Colon (tissue), 2 donors: ENCODE measurements at regions not wholly inside any gene's neighbourhood (a gene's known extent, or its start where the extent isn't known, plus 50 kb on each side); places are given as distances from the start of the nearest gene placed in this dataset.
"Not testable (repeated sequence)": the region's sequence is repeated elsewhere in the genome, so short reads cannot be mapped to it uniquely, and the experiment has no call there.

ENCODE experiments used
- FAIRE-seq: peaks from 2 replicates; lab custom pipeline; 2012; peaks lifted over from hg19 to GRCh38; lab: Jason Lieb, UNC
- donor health status: control.
- donor health status: control.

GRCh38 chr5:144598451-144599068 lies 427.9 kb downstream of the KCTD16 start:
- no peak for FAIRE-seq

GRCh38 chr5:144596517-144596916 lies 425.8 kb downstream of the KCTD16 start:
- no peak for FAIRE-seq

- FAIRE-seq, result no peak
These were observed 424.2 kb downstream of the KCTD16 start for GRCh38 chr5:144594919-144595318.

GRCh38 chr5:144594234-144594633 lies 423.6 kb downstream of the KCTD16 start:
- FAIRE-seq, result not testable (repeated sequence)

GRCh38 chr5:144585681-144586080 lies 415.0 kb downstream of the KCTD16 start:
- FAIRE-seq, result no peak

GRCh38 chr5:144583541-144584449 lies 413.1 kb downstream of the KCTD16 start:
- FAIRE-seq, result no peak

- FAIRE-seq, result no peak
These were observed 411.4 kb downstream of the KCTD16 start for GRCh38 chr5:144582066-144582465.

GRCh38 chr5:144581044-144581443 lies 410.4 kb downstream of the KCTD16 start:
- FAIRE-seq, result no peak

- FAIRE-seq, result no peak
These were observed 407.0 kb downstream of the KCTD16 start for GRCh38 chr5:144577676-144578075.

- no peak for FAIRE-seq
These were observed 405.1 kb downstream of the KCTD16 start for GRCh38 chr5:144575736-144576135.

- FAIRE-seq, result no peak
These were observed 396.7 kb downstream of the KCTD16 start for GRCh38 chr5:144567421-144567780.

- FAIRE-seq, result no peak
These were observed 396.2 kb downstream of the KCTD16 start for GRCh38 chr5:144566747-144567420.

GRCh38 chr5:144549580-144549979 lies 378.9 kb downstream of the KCTD16 start:
- no peak for FAIRE-seq

GRCh38 chr5:144548936-144549335 lies 378.3 kb downstream of the KCTD16 start:
- FAIRE-seq, result no peak

- FAIRE-seq, result no peak
These were observed 376.4 kb downstream of the KCTD16 start for GRCh38 chr5:144547098-144547499.

GRCh38 chr5:144538845-144539244 lies 368.2 kb downstream of the KCTD16 start:
- no peak for FAIRE-seq
